A673 (cell line): ENCODE measurements at regions not wholly inside any gene's neighbourhood (a gene's known extent, or its start where the extent isn't known, plus 50 kb on each side); places are given as distances from the start of the nearest gene placed in this dataset.

Source experiments
- BruUV-seq: library from RNA; stranded (reverse); fragments of 400-500 nt; replicated peaks from 2 replicates; lab custom pipeline; 2021; lab: Mats Ljungman, UMichigan
- CTCF ChIA-PET: fragments of 300-600 bp; sonication (Branson Sonifier 250); formaldehyde crosslinking; loops from one replicate; lab custom pipeline; 2022; ENCODE audit warnings: antibody characterized with exemption; lab: Charles Lee
- POLR2A ChIA-PET: fragments of 300-600 bp; sonication (Branson Sonifier 250); formaldehyde crosslinking; loops from one replicate; lab custom pipeline; 2022; ENCODE audit warnings: antibody characterized with exemption; ENCODE audit not compliant: low non-redundant PET; lab: Charles Lee
- DNase-seq: peaks from one replicate; pipeline ENCODE4 v3.0.0-alpha.2; 2015; ENCODE audit warnings: low spot score
- H3K27ac ChIP-seq: fragments of 200-600 bp; sonication (generic); 2 replicates; pipeline ENCODE4 v1.5.1; 2016; ENCODE audit warnings: mixed run types, low read depth, mild to moderate bottlenecking, mixed read lengths, antibody characterized with exemption, low read length; ENCODE audit not compliant: poor library complexity, severe bottlenecking
- H3K27me3 ChIP-seq: fragments of 200-600 bp; sonication (generic); replicated peaks from 2 replicates; pipeline ENCODE4 v1.6.1; 2017; ENCODE audit warnings: mixed run types, low read depth, mild to moderate bottlenecking, mixed read lengths, antibody characterized with exemption, low read length; ENCODE audit not compliant: insufficient read depth, poor library complexity
- H3K36me3 ChIP-seq: fragments of 200-600 bp; sonication (generic); 2 replicates; pipeline ENCODE4 v1.6.1; 2016; ENCODE audit warnings: mixed run types, mild to moderate bottlenecking, mixed read lengths, antibody characterized with exemption, low read length; ENCODE audit not compliant: insufficient read depth, poor library complexity, severe bottlenecking
- H3K4me1 ChIP-seq: fragments of 200-600 bp; sonication (generic); 2 replicates; pipeline ENCODE4 v1.6.1; 2017; ENCODE audit warnings: mixed run types, mild to moderate bottlenecking, mixed read lengths, antibody characterized with exemption, low read length; ENCODE audit not compliant: insufficient read depth, poor library complexity, severe bottlenecking
- H3K4me3 ChIP-seq: fragments of 200-600 bp; sonication (generic); 2 replicates; pipeline ENCODE4 v1.5.1; 2016; ENCODE audit warnings: low read depth, mixed run types, mild to moderate bottlenecking, mixed read lengths, low read length; ENCODE audit not compliant: poor library complexity, severe bottlenecking
- H3K9me3 ChIP-seq: fragments of 200-600 bp; sonication (generic); 2 replicates; pipeline ENCODE4 v1.6.1; 2016; ENCODE audit warnings: mixed run types, low read depth, mild to moderate bottlenecking, mixed read lengths, antibody characterized with exemption, low read length; ENCODE audit not compliant: poor library complexity, severe bottlenecking
- CTCF ChIP-seq: fragments of 300-800, 200-600 bp; sonication (generic); conservative IDR thresholded peaks from 2 replicates; pipeline ENCODE4 v1.5.1; 2017; ENCODE audit warnings: low read depth, mild to moderate bottlenecking, antibody characterized with exemption, low read length, moderate library complexity, mixed read lengths
- EZH2 ChIP-seq: fragments of 200-600 bp; sonication (generic); IDR thresholded peaks from 2 replicates; pipeline ENCODE4 v1.6.1; 2017; ENCODE audit warnings: borderline replicate concordance, low read depth, mild to moderate bottlenecking, mixed read lengths, antibody characterized with exemption, low read length; ENCODE audit not compliant: poor library complexity, severe bottlenecking
- intact Hi-C: fragments of 100-400 bp; cut with micrococcal nuclease; formaldehyde crosslinking; loops from one replicate; pipeline ENCODE4 v1.10.0; 2022; ENCODE audit not compliant: unreplicated experiment

GRCh38 chr12:43066471-43066870 is 476.9 kb upstream of the PRICKLE1 start:
- intact Hi-C loops, result no loop called here
- no peaks in the 10 kb centered on the region for H3K27me3 ChIP-seq
- ChIA-PET POLR2A (no interaction called here), CTCF (no interaction called here)
- no peak overlapping the region for H3K27ac ChIP-seq
- TF ChIP-seq CTCF (no peak), EZH2 (no peak)
- no peaks in the 10 kb centered on the region for H3K36me3 ChIP-seq
- no peaks in the 10 kb centered on the region for H3K4me1 ChIP-seq
- H3K9me3 ChIP-seq, result no peaks in the 10 kb centered on the region
- DNase-seq, result no peak
- no peak overlapping the region for H3K4me3 ChIP-seq
- no TSS peak for BruUV-seq

GRCh38 chr12:43063650-43064049 is 474.1 kb upstream of the PRICKLE1 start:
- H3K9me3 ChIP-seq, result no peaks in the 10 kb centered on the region
- DNase-seq, result no peak
- H3K4me3 ChIP-seq, result no peak overlapping the region
- H3K36me3 ChIP-seq, result no peaks in the 10 kb centered on the region
- no peaks in the 10 kb centered on the region for H3K4me1 ChIP-seq
- H3K27ac ChIP-seq, result no peak overlapping the region
- TF ChIP-seq CTCF (no peak), EZH2 (no peak)
- intact Hi-C loops, result no loop called here
- CTCF ChIA-PET, result no interaction called here
- no TSS peak for BruUV-seq
- H3K27me3 ChIP-seq, result no peaks in the 10 kb centered on the region
- POLR2A ChIA-PET, result no interaction called here

- Histone ChIP-seq H3K9me3 (no peaks in the 10 kb centered on the region), H3K36me3 (no peaks in the 10 kb centered on the region), H3K27me3 (no peaks in the 10 kb centered on the region), H3K27ac (no peak overlapping the region), H3K4me1 (no peaks in the 10 kb centered on the region), H3K4me3 (no peak overlapping the region)
- CTCF ChIA-PET, result no interaction called here
- BruUV-seq, result no TSS peak
- no peak for DNase-seq
- POLR2A ChIA-PET, result no interaction called here
- intact Hi-C loops, result no loop called here
- no peak for TF ChIP-seq EZH2
- no peak for TF ChIP-seq CTCF
These were observed 472.8 kb upstream of the PRICKLE1 start for GRCh38 chr12:43062201-43062895.
